ENCODE measurements at regions not wholly inside any gene's neighbourhood (a gene's known extent, or its start where the extent isn't known, plus 50 kb on each side); places are given as distances from the start of the nearest gene placed in this dataset.
"Not testable (repeated sequence)": the region's sequence is repeated elsewhere in the genome, so short reads cannot be mapped to it uniquely, and the experiment has no call there.

- no peak for DNase-seq
Observed at GRCh38 chr5:83001796-83002381, 75.3 kb downstream of the TMEM167A start.

GRCh38 chr5:83000922-83001321 is 76.3 kb downstream of the TMEM167A start:
- no peak for DNase-seq

GRCh38 chr5:83000428-83000827 is 76.8 kb downstream of the TMEM167A start:
- no peak for DNase-seq

GRCh38 chr5:82993416-82993815 is 83.8 kb downstream of the TMEM167A start:
- no peak for DNase-seq

GRCh38 chr5:82992646-82993045 is 84.5 kb downstream of the TMEM167A start:
- no peak for DNase-seq

GRCh38 chr5:82991678-82992323 is 85.4 kb downstream of the TMEM167A start:
- no peak for DNase-seq

GRCh38 chr5:82991059-82991458 is 86.1 kb downstream of the TMEM167A start:
- DNase-seq = no peak

GRCh38 chr5:82987188-82987587 is 90.0 kb downstream of the TMEM167A start:
- DNase-seq = no peak

GRCh38 chr5:82986404-82986803 is 90.8 kb downstream of the TMEM167A start:
- no peak for DNase-seq

GRCh38 chr5:82985763-82986162 is 91.4 kb downstream of the TMEM167A start:
- no peak for DNase-seq

GRCh38 chr5:82984786-82985735 is 92.1 kb downstream of the TMEM167A start:
- DNase-seq = no peak

- no peak for DNase-seq
Observed at GRCh38 chr5:82982846-82983245, 94.3 kb downstream of the TMEM167A start.

- not testable (repeated sequence) for DNase-seq
Observed at GRCh38 chr5:82976887-82977286, 100.3 kb downstream of the TMEM167A start.

GRCh38 chr5:82975812-82976211 is 101.4 kb downstream of the TMEM167A start:
- no peak for DNase-seq

GRCh38 chr5:82975396-82975795 is 101.8 kb downstream of the TMEM167A start:
- DNase-seq = no peak

- not testable (repeated sequence) for DNase-seq
Observed at GRCh38 chr5:82974346-82974745, 102.8 kb downstream of the TMEM167A start.

GRCh38 chr5:82971901-82972300 is 105.3 kb downstream of the TMEM167A start:
- no peak for DNase-seq

- DNase-seq = not testable (repeated sequence)
Observed at GRCh38 chr5:82971034-82971806, 106.0 kb downstream of the TMEM167A start.

GRCh38 chr5:82969221-82969976 is 107.8 kb downstream of the TMEM167A start:
- DNase-seq = not testable (repeated sequence)

- DNase-seq = no peak
Observed at GRCh38 chr5:82967072-82967471, 110.1 kb downstream of the TMEM167A start.

GRCh38 chr5:82959466-82959865 is 117.7 kb downstream of the TMEM167A start:
- DNase-seq = no peak

- DNase-seq = no peak
Observed at GRCh38 chr5:82956600-82956999, 120.6 kb downstream of the TMEM167A start.
